Transverse colon (tissue), 4 donors: ENCODE measurements at regions not wholly inside any gene's neighbourhood (a gene's known extent, or its start where the extent isn't known, plus 50 kb on each side); places are given as distances from the start of the nearest gene placed in this dataset.
A peak's percentile ranks its signal among the peaks of the same experiment; 100 is the strongest.

Experiments used
- DNase-seq: peaks from one replicate; pipeline ENCODE4 v3.0.0-alpha.2; 2019
- H3K27ac ChIP-seq, 4 donors: fragments of 200-600 bp; sonication (generic); 2 replicates each; pipeline ENCODE4 v1.5.1; 2016 to 2018; ENCODE audit warnings: inconsistent platforms in 4 of 4
- H3K27me3 ChIP-seq: fragments of 200-600 bp; sonication (generic); 2 replicates; pipeline ENCODE4 v1.5.1; 2017; ENCODE audit warnings: inconsistent platforms
- H3K36me3 ChIP-seq, 4 donors: fragments of 200-600 bp; sonication (generic); 2 replicates each; pipeline ENCODE4 v1.5.1; 2017 to 2019; ENCODE audit warnings: inconsistent platforms in 4 of 4
- H3K4me1 ChIP-seq, 4 donors: fragments of 200-600 bp; sonication (generic); 2 replicates each; pipeline ENCODE4 v1.5.1; 2017 to 2020; ENCODE audit warnings: inconsistent platforms in 4 of 4
- H3K4me3 ChIP-seq, 4 donors: fragments of 200-600 bp; sonication (generic); 1 replicate in 1 of 4; 2 replicates in 3 of 4; pipeline versions ENCODE4 v1.5.1 to v1.6.1; 2017 to 2019; ENCODE audit warnings: inconsistent platforms in 4 of 4
- H3K9me3 ChIP-seq, 2 donors: fragments of 200-600 bp; sonication (generic); 2 replicates each; pipeline ENCODE4 v1.5.1; 2017 to 2019; ENCODE audit warnings: inconsistent platforms in 2 of 2
- CTCF ChIP-seq, 5 experiments: fragments of 200-600 bp in 3 of 5; fragments of 450-650 bp in 2 of 5; sonication (generic) in 3 of 5; IDR thresholded peaks; 1 replicate in 2 of 5; 2 replicates in 3 of 5; pipeline ENCODE4 v1.5.1; 2016 to 2017; ENCODE audit warnings: antibody characterized with exemption in 5 of 5, inconsistent platforms in 3 of 5, mild to moderate bottlenecking in 2 of 5, moderate library complexity in 1 of 5
- EP300 ChIP-seq: sonication (generic); formaldehyde crosslinking; IDR thresholded peaks from one replicate; pipeline ENCODE4 v1.6.1; 2017; ENCODE audit warnings: antibody characterized with exemption, low read depth
- POLR2A ChIP-seq: fragments of 450-650 bp; IDR thresholded peaks from one replicate; pipeline ENCODE4 v1.6.1; 2016; ENCODE audit warnings: antibody characterized with exemption, mild to moderate bottlenecking, moderate library complexity
- POLR2AphosphoS5 ChIP-seq, 3 donors: sonication (generic); formaldehyde crosslinking; IDR thresholded peaks; one replicate each; pipeline ENCODE4 v1.6.1; 2016; ENCODE audit warnings: antibody characterized with exemption in 3 of 3
- WGBS, 2 donors: methylation state at CpG; one replicate each; pipeline ENCODE4 v1.1.5; 2018; ENCODE audit warnings: low coverage in 1 of 2; 5-methylcytosine and 5-hydroxymethylcytosine counted together
- in situ Hi-C, 4 donors: fragments of 200-750 bp; cut with MboI; loops; one replicate each; pipeline versions ENCODE4 v1.15.0 to v1.15.1; 2017; ENCODE audit warnings: low sequenced_read_pairs in 3 of 4, low pct_ligation_motif_present in 1 of 4, low pct_unique_long_range_greater_than_20kb in 1 of 4
- intact Hi-C: fragments of 100-400 bp; cut with DNase I; formaldehyde crosslinking; loops from one replicate; pipeline ENCODE4 v1.15.1; 2023; ENCODE audit warnings: low total_unique reads

- in situ Hi-C loops = no loop called here
- 71% methylated on average over 5 of the region's 5 CpGs; no CpG with 5 or more reads in 1 of the 2 donors for WGBS, 2 donors
Measured at GRCh38 chr3:164927728-164928127, 150.6 kb downstream of the SI start.

GRCh38 chr3:164918905-164919304 lies 159.4 kb downstream of the SI start:
- WGBS, 2 donors = 65 to 70% methylated on average over 2 of the region's 2 CpGs
- TF ChIP-seq CTCF (IDR thresholded peaks at IDR 0.05) (no peak), EP300 (no peak)
- Histone ChIP-seq H3K36me3 (no peaks in the 10 kb centered on the region), H3K9me3 (no peaks in the 10 kb centered on the region), H3K27me3 (no peaks in the 10 kb centered on the region), H3K27ac (no peak overlapping the region), H3K4me1 (no peaks in the 10 kb centered on the region), H3K4me3 (no peak overlapping the region)
- in situ Hi-C loops (no loop called here), intact Hi-C loops (no loop called here)
- DNase-seq = no peak

More at GRCh38 chr3:164927728-164928127, 150.6 kb downstream of the SI start:
- Histone ChIP-seq H3K36me3 (no peaks in the 10 kb centered on the region), H3K4me1 (no peaks in the 10 kb centered on the region), H3K27me3 (no peaks in the 10 kb centered on the region), H3K9me3 (no peaks in the 10 kb centered on the region), H3K27ac (no peak overlapping the region), H3K4me3 (no peak overlapping the region)
- no peak for DNase-seq
- intact Hi-C loops = no loop called here
- no peak for TF ChIP-seq POLR2A
- no peak for TF ChIP-seq CTCF (IDR thresholded peaks at IDR 0.05)
- TF ChIP-seq POLR2AphosphoS5 (IDR thresholded peaks at IDR 0.05) = no peak
- TF ChIP-seq EP300 = no peak

- TF ChIP-seq POLR2AphosphoS5 (IDR thresholded peaks at IDR 0.05) (no peak), CTCF (IDR thresholded peaks at IDR 0.05) (no peak), EP300 (no peak), POLR2A (no peak)
- intact Hi-C loops = no loop called here
- DNase-seq = no peak
- Histone ChIP-seq H3K27me3 (no peaks in the 10 kb centered on the region), H3K4me1 (no peaks in the 10 kb centered on the region), H3K9me3 (no peaks in the 10 kb centered on the region), H3K27ac (no peak overlapping the region), H3K36me3 (no peaks in the 10 kb centered on the region), H3K4me3 (no peak overlapping the region)
- in situ Hi-C loops = no loop called here
- WGBS, 2 donors = 96% methylated on average over 2 of the region's 2 CpGs; no CpG with 5 or more reads in 1 of the 2 donors
Measured at GRCh38 chr3:164912916-164913315, 165.4 kb downstream of the SI start.

GRCh38 chr3:164903820-164904451 lies 174.4 kb downstream of the SI start:
- H3K9me3 ChIP-seq = no peaks in the 10 kb centered on the region
- no peak for DNase-seq
- no peaks in the 10 kb centered on the region for H3K36me3 ChIP-seq
- in situ Hi-C loops (no loop called here), intact Hi-C loops (no loop called here)
- H3K27me3 ChIP-seq = no peaks in the 10 kb centered on the region
- no peak overlapping the region for H3K4me3 ChIP-seq
- H3K27ac ChIP-seq = peak overlapping the region in 1 of 4 donors; percentile 18
- no peaks in the 10 kb centered on the region for H3K4me1 ChIP-seq
- TF ChIP-seq POLR2AphosphoS5 (IDR thresholded peaks at IDR 0.05) = no peak
- TF ChIP-seq CTCF (IDR thresholded peaks at IDR 0.05) = no peak
- no peak for TF ChIP-seq POLR2A
- no peak for TF ChIP-seq EP300
- WGBS, 2 donors = 70% methylated on average over 5 of the region's 5 CpGs; no CpG with 5 or more reads in 1 of the 2 donors
